Esophagus muscularis mucosa (tissue), 3 donors: ENCODE measurements at regions not wholly inside any gene's neighbourhood (a gene's known extent, or its start where the extent isn't known, plus 50 kb on each side); places are given as distances from the start of the nearest gene placed in this dataset.

Experiments
- CTCF ChIP-seq, 3 experiments: fragments of 200-600 bp in 2 of 3; fragments of 450-650 bp in 1 of 3; sonication (generic) in 2 of 3; IDR thresholded peaks; one replicate each; pipeline ENCODE4 v1.5.1; 2017 to 2019; ENCODE audit warnings: antibody characterized with exemption in 3 of 3, mild to moderate bottlenecking in 2 of 3, moderate library complexity in 1 of 3
- POLR2A ChIP-seq: fragments of 450-650 bp; IDR thresholded peaks from one replicate; pipeline ENCODE4 v1.6.1; 2017; ENCODE audit warnings: antibody characterized with exemption, moderate library complexity, mild to moderate bottlenecking, low read depth
- POLR2AphosphoS5 ChIP-seq, 2 donors: sonication (generic); formaldehyde crosslinking; IDR thresholded peaks; one replicate each; pipeline ENCODE4 v1.6.1; 2017; ENCODE audit warnings: antibody characterized with exemption in 2 of 2

DNA sequence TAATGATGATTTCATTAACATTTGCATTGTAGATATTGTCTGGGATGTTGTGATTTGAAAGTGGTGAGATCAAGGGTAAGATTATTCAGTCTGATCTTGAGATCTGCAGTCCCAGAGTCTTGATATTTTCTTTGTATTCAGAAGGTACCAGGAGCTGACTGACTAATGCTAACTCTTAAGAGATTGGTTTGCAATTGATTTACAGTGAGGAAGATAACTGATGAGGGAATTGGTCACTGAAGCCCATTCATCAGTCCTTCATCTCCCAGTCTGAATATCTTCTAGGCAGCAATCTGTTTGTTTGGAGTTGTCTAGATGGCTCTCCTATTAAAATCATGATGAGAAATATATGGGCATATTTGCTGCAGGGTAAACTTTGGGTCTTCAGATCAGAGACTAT, 473.7 kb downstream of the ARL4A start:
- TF ChIP-seq CTCF (IDR thresholded peaks at IDR 0.05), result no peak
- TF ChIP-seq POLR2A, result no peak
- no peak for TF ChIP-seq POLR2AphosphoS5 (IDR thresholded peaks at IDR 0.05)
